ENCODE measurements at regions not wholly inside any gene's neighbourhood (a gene's known extent, or its start where the extent isn't known, plus 50 kb on each side); places are given as distances from the start of the nearest gene placed in this dataset.

DNA sequence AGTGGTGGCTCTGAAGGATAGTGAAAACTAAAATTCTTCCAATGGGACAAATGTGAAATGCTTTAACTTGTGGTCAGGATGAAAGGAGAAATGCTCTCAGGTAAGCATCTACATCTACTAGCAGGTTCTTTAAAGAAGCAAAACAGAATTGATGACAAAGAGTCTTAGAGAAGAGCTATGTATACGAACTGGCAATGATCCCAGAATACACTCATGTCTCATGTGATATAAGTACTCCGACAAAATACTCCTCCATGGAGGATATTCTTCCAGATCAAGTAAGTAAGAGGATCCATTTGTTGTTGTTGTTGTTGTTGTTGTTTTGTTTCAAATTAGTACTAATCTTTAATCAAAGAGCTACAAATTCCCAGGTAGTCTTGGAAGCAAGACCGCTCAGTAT lies 174.0 kb upstream of the ATP1B1 start (continued):
- TF ChIP-seq, protein P1, sequence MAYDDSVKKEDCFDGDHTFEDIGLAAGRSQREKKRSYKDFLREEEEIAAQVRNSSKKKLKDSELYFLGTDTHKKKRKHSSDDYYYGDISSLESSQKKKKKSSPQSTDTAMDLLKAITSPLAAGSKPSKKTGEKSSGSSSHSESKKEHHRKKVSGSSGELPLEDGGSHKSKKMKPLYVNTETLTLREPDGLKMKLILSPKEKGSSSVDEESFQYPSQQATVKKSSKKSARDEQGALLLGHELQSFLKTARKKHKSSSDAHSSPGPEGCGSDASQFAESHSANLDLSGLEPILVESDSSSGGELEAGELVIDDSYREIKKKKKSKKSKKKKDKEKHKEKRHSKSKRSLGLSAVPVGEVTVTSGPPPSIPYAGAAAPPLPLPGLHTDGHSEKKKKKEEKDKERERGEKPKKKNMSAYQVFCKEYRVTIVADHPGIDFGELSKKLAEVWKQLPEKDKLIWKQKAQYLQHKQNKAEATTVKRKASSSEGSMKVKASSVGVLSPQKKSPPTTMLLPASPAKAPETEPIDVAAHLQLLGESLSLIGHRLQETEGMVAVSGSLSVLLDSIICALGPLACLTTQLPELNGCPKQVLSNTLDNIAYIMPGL (CRISPR knock-in tag; IDR thresholded peaks at IDR 0.05), result no peak

GRCh38 chr1:168933141-168933805 lies 173.2 kb upstream of the ATP1B1 start:
- ChIA-PET CTCF (interaction anchor here (0.6 kb wide), 1 partner anchor 59 kb away, joined by 3 read pairs; no protein-coding TSS in a partner anchor), POLR2A (interaction anchor here (0.7 kb wide), 1 partner anchor 100 kb away, joined by 3 read pairs; no protein-coding TSS in a partner anchor)
- no peaks in the 10 kb centered on the region for H3K27me3 Mint-ChIP-seq (ENCODE audit: low read depth)
- no peak overlapping the region for H3K4me3 Mint-ChIP-seq
- H3K36me3 Mint-ChIP-seq, result no peaks in the 10 kb centered on the region
- DNase-seq (ENCODE audit: low spot score) (no peak), ATAC-seq (no peak)
- H3K27ac Mint-ChIP-seq, result no peak overlapping the region
- H3K4me1 Mint-ChIP-seq, result no peaks in the 10 kb centered on the region
- H3K9me3 Mint-ChIP-seq, result peaks cover 20% of the 10 kb centered on the region
- TF ChIP-seq PRDM15 (CRISPR knock-in tag; IDR thresholded peaks at IDR 0.05), result no peak
- TF ChIP-seq FOXK1 (CRISPR knock-in tag; IDR thresholded peaks at IDR 0.05), result no peak
- TF ChIP-seq TP53 (CRISPR knock-in tag; IDR thresholded peaks at IDR 0.05), result no peak

DNA sequence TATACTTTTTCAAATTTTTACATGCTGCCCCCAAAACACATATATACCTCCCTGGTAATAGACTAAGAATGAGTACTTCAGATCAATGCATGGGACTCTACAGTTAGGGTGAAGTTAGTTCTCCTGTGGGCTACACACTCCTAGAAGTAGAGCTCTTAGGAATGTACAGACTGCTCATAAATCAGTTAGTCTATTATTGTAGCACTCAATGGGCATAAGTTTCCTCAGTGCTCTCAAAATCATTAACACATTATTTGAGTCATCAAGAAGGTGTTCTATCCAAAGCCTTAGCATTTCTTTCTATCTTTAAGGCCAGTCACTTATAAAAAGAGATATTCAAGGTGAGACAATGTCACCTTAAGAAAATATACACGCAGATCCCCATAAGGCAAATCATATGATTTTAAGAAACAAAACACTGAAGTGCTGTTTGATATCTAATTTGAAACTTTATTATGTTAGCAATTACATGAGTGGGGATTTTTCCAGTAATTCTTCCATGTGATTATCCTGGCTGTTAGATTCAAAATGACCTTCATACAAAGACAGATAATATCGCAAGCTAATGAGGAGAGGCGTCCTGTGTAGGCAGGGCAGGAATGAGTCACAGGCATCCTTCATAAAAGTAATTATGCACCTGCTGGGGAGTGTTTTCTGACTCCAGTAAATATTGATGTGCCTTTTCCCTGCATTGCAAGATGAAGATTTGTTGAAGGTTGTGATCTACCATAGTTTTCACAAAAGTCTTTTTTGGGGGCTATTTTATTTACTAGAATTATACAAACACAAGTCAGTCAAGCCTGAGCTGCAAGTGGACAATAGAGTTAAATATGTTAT lies 167.2 kb upstream of the ATP1B1 start:
- POLR2A ChIA-PET, result interaction anchor here (0.6 kb wide), 1 partner anchor 40 kb away, joined by 3 read pairs; no protein-coding TSS in a partner anchor
- H3K4me3 Mint-ChIP-seq, result no peak overlapping the region
- no peak for ATAC-seq
- CTCF ChIA-PET, result no interaction called here
- no peaks in the 10 kb centered on the region for H3K27me3 Mint-ChIP-seq (ENCODE audit: low read depth)
- H3K4me1 Mint-ChIP-seq, result peaks cover 13% of the 10 kb centered on the region
- H3K9me3 Mint-ChIP-seq, result peaks cover 20% of the 10 kb centered on the region
- no peak for DNase-seq (ENCODE audit: low spot score)
- H3K36me3 Mint-ChIP-seq, result no peaks in the 10 kb centered on the region
- no peak overlapping the region for H3K27ac Mint-ChIP-seq
- TF ChIP-seq ERG (CRISPR knock-in tag; IDR thresholded peaks at IDR 0.05), result no peak
- no peak for TF ChIP-seq ELF4 (CRISPR knock-in tag; IDR thresholded peaks at IDR 0.05; ENCODE audit: low read depth)
- no peak for TF ChIP-seq ZNF512 (CRISPR knock-in tag; IDR thresholded peaks at IDR 0.05; ENCODE audit: borderline replicate concordance)
- no peak for TF ChIP-seq JAZF1 (CRISPR knock-in tag; IDR thresholded peaks at IDR 0.05)
- TF ChIP-seq NFATC4 (CRISPR knock-in tag; IDR thresholded peaks at IDR 0.05), result no peak
- no peak for TF ChIP-seq MXD4 (CRISPR knock-in tag; IDR thresholded peaks at IDR 0.05; ENCODE audit: borderline replicate concordance)
- TF ChIP-seq ZNF416 (CRISPR knock-in tag; IDR thresholded peaks at IDR 0.05), result no peak
- TF ChIP-seq TEAD4 (CRISPR knock-in tag; IDR thresholded peaks at IDR 0.05), result no peak
- no peak for TF ChIP-seq ZNF396 (CRISPR knock-in tag; IDR thresholded peaks at IDR 0.05; ENCODE audit: borderline replicate concordance)
- TF ChIP-seq, protein P2, sequence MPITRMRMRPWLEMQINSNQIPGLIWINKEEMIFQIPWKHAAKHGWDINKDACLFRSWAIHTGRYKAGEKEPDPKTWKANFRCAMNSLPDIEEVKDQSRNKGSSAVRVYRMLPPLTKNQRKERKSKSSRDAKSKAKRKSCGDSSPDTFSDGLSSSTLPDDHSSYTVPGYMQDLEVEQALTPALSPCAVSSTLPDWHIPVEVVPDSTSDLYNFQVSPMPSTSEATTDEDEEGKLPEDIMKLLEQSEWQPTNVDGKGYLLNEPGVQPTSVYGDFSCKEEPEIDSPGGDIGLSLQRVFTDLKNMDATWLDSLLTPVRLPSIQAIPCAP (CRISPR knock-in tag; IDR thresholded peaks at IDR 0.05), result no peak
- TF ChIP-seq, protein P3, sequence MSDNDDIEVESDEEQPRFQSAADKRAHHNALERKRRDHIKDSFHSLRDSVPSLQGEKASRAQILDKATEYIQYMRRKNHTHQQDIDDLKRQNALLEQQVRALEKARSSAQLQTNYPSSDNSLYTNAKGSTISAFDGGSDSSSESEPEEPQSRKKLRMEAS (CRISPR knock-in tag; IDR thresholded peaks at IDR 0.05), result no peak
- no peak for TF ChIP-seq GABPB1 (CRISPR knock-in tag; IDR thresholded peaks at IDR 0.05)
- TF ChIP-seq ZNF121 (CRISPR knock-in tag; IDR thresholded peaks at IDR 0.05), result no peak
- TF ChIP-seq CBFB (CRISPR knock-in tag; IDR thresholded peaks at IDR 0.05; ENCODE audit: low read depth), result no peak
- TF ChIP-seq, protein P1 (CRISPR knock-in tag; IDR thresholded peaks at IDR 0.05), result no peak
